ENCODE measurements at regions not wholly inside any gene's neighbourhood (a gene's known extent, or its start where the extent isn't known, plus 50 kb on each side); places are given as distances from the start of the nearest gene placed in this dataset.

- H3K27me3 ChIP-seq: no peaks in the 10 kb centered on the region
- intact Hi-C loops (cut with DNase I; ENCODE audit: low total_unique reads): loop anchor here (5.0 kb wide), 1 partner anchor 34 kb away; no protein-coding TSS in a partner anchor
- H3K4me3 ChIP-seq: peak overlapping the region; percentile 15 to 41
Measured at GRCh38 chr5:67268231-67269021, 71.8 kb upstream of the CD180 start.

DNA sequence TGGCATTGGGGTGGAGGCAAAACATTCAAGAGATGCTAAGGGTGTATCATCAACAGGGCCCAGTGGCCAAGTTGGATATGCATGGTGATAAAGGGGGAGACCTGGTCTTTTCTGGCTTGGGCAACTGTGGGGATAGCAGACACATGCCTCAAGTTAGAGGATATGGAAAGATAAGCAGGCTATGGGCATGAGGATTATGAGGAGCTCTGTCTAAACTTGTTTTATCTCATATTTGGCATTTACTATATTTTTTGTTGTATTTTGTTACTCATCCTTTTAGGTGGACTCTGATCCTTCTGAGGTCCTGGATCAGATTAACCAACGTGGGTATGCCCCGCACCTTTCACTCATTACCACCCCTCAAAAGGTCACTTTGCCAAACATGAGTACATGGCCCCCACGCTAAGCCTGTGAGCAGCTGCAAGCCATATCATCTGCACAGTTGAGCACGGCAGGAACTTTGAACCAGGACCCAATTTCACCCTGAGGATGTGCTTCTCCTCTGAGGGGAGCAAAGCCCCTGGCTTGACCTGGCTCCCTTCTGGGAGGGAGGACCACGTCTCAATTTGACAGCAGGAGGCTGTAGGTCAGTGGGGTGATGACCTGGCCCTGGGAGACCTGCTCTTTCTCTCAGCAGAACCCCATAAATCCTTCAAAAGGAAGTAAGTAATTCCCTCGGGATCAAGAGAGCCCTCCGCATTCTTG, 71.1 kb upstream of the CD180 start:
- Histone ChIP-seq H3K36me3 (no peaks in the 10 kb centered on the region), H3K4me3 (no peak overlapping the region), H3K27me3 (no peaks in the 10 kb centered on the region), H3K27ac (peak overlapping the region; percentile 89 to 94), H3K4me1 (peaks cover 0 to 41% (median 31%) of the 10 kb centered on the region in 4 donors), H3K9me3 (no peaks in the 10 kb centered on the region)
- intact Hi-C loops (cut with DNase I; ENCODE audit: low total_unique reads): loop anchor here (5.0 kb wide), 1 partner anchor 35 kb away; no protein-coding TSS in a partner anchor
- peak; percentile 33 to 74 for DNase-seq
- TF ChIP-seq, protein P1, sequence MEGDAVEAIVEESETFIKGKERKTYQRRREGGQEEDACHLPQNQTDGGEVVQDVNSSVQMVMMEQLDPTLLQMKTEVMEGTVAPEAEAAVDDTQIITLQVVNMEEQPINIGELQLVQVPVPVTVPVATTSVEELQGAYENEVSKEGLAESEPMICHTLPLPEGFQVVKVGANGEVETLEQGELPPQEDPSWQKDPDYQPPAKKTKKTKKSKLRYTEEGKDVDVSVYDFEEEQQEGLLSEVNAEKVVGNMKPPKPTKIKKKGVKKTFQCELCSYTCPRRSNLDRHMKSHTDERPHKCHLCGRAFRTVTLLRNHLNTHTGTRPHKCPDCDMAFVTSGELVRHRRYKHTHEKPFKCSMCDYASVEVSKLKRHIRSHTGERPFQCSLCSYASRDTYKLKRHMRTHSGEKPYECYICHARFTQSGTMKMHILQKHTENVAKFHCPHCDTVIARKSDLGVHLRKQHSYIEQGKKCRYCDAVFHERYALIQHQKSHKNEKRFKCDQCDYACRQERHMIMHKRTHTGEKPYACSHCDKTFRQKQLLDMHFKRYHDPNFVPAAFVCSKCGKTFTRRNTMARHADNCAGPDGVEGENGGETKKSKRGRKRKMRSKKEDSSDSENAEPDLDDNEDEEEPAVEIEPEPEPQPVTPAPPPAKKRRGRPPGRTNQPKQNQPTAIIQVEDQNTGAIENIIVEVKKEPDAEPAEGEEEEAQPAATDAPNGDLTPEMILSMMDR (IDR thresholded peaks at IDR 0.05): no peak

More at GRCh38 chr5:67268231-67269021, 71.8 kb upstream of the CD180 start:
- Histone ChIP-seq H3K27ac (peak overlapping the region; percentile 89 to 94), H3K36me3 (no peaks in the 10 kb centered on the region), H3K9me3 (no peaks in the 10 kb centered on the region), H3K4me1 (peaks cover 0 to 41% (median 31%) of the 10 kb centered on the region in 4 donors)
- peak; percentile 86 for DNase-seq
- TF ChIP-seq, protein P1 (IDR thresholded peaks at IDR 0.05): no peak

DNA sequence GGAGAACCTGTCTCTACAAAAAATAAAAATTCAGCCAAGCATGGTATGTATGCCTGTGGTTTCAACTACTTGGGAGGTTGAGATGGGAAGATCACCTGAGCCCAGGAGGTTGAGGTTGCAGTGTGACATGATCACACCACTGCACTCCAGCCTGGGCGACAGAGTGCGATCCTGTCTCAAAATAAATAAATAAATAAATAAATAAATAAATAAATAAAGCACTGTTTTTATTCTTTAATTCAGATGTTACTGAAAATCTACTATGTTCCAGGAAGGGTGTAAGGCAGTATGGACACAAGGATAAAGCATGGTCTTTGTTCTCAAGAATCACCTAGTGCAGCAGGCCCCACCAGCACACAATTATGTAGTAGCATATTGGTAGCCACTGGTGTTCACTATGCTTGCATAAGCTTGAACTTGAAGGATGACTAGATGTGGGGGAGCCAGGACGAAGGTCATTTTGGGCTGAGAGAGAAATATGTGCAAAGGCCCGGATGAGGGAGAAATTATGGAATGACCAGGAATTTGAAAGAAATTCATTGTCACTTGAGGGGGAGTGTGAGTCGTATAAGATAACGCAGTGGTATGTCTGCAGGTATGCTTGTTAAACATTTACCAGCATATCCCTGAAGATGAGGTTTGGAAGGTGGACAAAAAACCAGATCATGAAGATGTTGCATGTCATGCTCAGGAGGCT, 70.2 kb upstream of the CD180 start:
- Histone ChIP-seq H3K27me3 (no peaks in the 10 kb centered on the region), H3K9me3 (no peaks in the 10 kb centered on the region), H3K4me3 (no peak overlapping the region), H3K36me3 (no peaks in the 10 kb centered on the region), H3K27ac (peak overlapping the region; percentile 89 to 94), H3K4me1 (peaks cover 0 to 41% (median 31%) of the 10 kb centered on the region in 4 donors)
- TF ChIP-seq, protein P1 (IDR thresholded peaks at IDR 0.05): no peak
- DNase-seq: no peak
- intact Hi-C loops (cut with DNase I; ENCODE audit: low total_unique reads): loop anchor here (5.0 kb wide), 1 partner anchor 35 kb away; no protein-coding TSS in a partner anchor

DNA sequence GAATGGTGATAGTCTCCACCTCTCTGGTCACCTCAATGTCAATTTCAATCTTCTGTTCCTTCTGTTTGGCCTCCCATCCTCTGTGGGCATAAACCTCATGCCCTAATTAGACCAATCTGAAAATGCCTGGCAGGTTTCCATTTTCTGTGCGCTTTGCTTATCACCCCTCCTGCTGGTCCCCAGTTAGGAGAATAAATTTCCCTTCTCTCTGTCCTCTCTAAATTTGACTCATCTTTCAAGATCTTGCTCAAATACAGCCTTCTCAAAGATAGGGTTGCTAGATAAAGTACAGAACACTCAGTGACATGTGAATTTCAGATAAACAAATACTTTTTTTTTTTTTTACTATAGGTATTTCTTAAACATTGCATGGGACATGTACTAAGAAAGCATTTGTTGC, 69.4 kb upstream of the CD180 start:
- no peak for DNase-seq
- peak overlapping the region in 1 of 2 donors; percentile 89 for H3K27ac ChIP-seq
- H3K27me3 ChIP-seq: no peaks in the 10 kb centered on the region
- peaks cover 0 to 41% (median 31%) of the 10 kb centered on the region in 4 donors for H3K4me1 ChIP-seq
- H3K9me3 ChIP-seq: no peaks in the 10 kb centered on the region
- TF ChIP-seq, protein P1 (IDR thresholded peaks at IDR 0.05): no peak
- intact Hi-C loops (cut with DNase I; ENCODE audit: low total_unique reads): loop anchor here (5.0 kb wide), 1 partner anchor 36 kb away; no protein-coding TSS in a partner anchor
- no peaks in the 10 kb centered on the region for H3K36me3 ChIP-seq
- no peak overlapping the region for H3K4me3 ChIP-seq

GRCh38 chr5:67263656-67264408, 67.2 kb upstream of the CD180 start:
- TF ChIP-seq, protein P1 (IDR thresholded peaks at IDR 0.05): no peak
- H3K9me3 ChIP-seq: no peaks in the 10 kb centered on the region
- no peaks in the 10 kb centered on the region for H3K27me3 ChIP-seq
- no peak overlapping the region for H3K27ac ChIP-seq
- intact Hi-C loops (cut with DNase I; ENCODE audit: low total_unique reads): no loop called here
- H3K4me1 ChIP-seq: peaks cover 0 to 21% (median 16%) of the 10 kb centered on the region in 4 donors
- no peak for DNase-seq
- no peak overlapping the region for H3K4me3 ChIP-seq
- H3K36me3 ChIP-seq: no peaks in the 10 kb centered on the region

All from tibial artery (tissue), 4 donors.